Liver (tissue), 8 donors: ENCODE measurements at regions not wholly inside any gene's neighbourhood (a gene's known extent, or its start where the extent isn't known, plus 50 kb on each side); places are given as distances from the start of the nearest gene placed in this dataset.

ENCODE experiments used
- DNase-seq: peaks from one replicate; pipeline ENCODE4 v3.0.0-alpha.2; 2017; ENCODE audit warnings: low spot score
- H3K27ac ChIP-seq, 2 donors: one replicate each; pipeline ENCODE4 v1.7.0; 2013; ENCODE audit warnings: inconsistent platforms in 2 of 2, low read length in 2 of 2, control low read depth in 1 of 2, low read depth in 1 of 2, mild to moderate bottlenecking in 1 of 2
- H3K27me3 ChIP-seq, 4 donors: one replicate each; pipeline versions ENCODE4 v1.6.1 to v1.7.0; 2013; ENCODE audit warnings: low read length in 3 of 4, inconsistent platforms in 1 of 4, mild to moderate bottlenecking in 1 of 4, moderate library complexity in 1 of 4; ENCODE audit not compliant: control insufficient read depth in 4 of 4, insufficient read depth in 4 of 4
- H3K36me3 ChIP-seq, 4 donors: one replicate each; pipeline versions ENCODE4 v1.6.1 to v1.7.0; 2013; ENCODE audit warnings: low read length in 3 of 4, mild to moderate bottlenecking in 3 of 4, low read depth in 1 of 4, moderate library complexity in 1 of 4; ENCODE audit not compliant: control insufficient read depth in 4 of 4, insufficient read depth in 3 of 4
- H3K4me1 ChIP-seq, 4 donors: one replicate each; pipeline versions ENCODE4 v1.6.1 to v1.7.0; 2013; ENCODE audit warnings: low read length in 3 of 4, mild to moderate bottlenecking in 3 of 4, moderate library complexity in 1 of 4; ENCODE audit not compliant: control insufficient read depth in 4 of 4, insufficient read depth in 4 of 4
- H3K4me3 ChIP-seq, 3 donors: one replicate each; pipeline versions ENCODE4 v1.6.1 to v1.7.0; 2013; ENCODE audit warnings: low read length in 3 of 3, control low read depth in 1 of 3, low read depth in 1 of 3, mild to moderate bottlenecking in 1 of 3
- H3K9ac ChIP-seq, 2 donors: one replicate each; pipeline ENCODE4 v1.7.0; 2013; ENCODE audit warnings: low read length in 2 of 2, mild to moderate bottlenecking in 2 of 2, moderate library complexity in 2 of 2, control low read depth in 1 of 2, low read depth in 1 of 2
- H3K9me3 ChIP-seq, 4 donors: one replicate each; pipeline versions ENCODE4 v1.6.1 to v1.7.0; 2013; ENCODE audit warnings: low read length in 3 of 4; ENCODE audit not compliant: control insufficient read depth in 4 of 4
- EGR1 ChIP-seq, 2 donors: IDR thresholded peaks; 2 replicates each; pipeline ENCODE4 v1.6.1; 2016 to 2018; ENCODE audit warnings: antibody characterized with exemption in 2 of 2, low read depth in 2 of 2
- FOXA1 ChIP-seq: IDR thresholded peaks from 2 replicates; pipeline ENCODE4 v1.6.1; 2016; ENCODE audit warnings: antibody characterized with exemption
- FOXA2 ChIP-seq: IDR thresholded peaks from 2 replicates; pipeline ENCODE4 v1.6.1; 2016; ENCODE audit warnings: antibody characterized with exemption
- GABPA ChIP-seq, 2 donors: IDR thresholded peaks in 1 of 2; conservative IDR thresholded peaks in 1 of 2; 2 replicates each; pipeline ENCODE4 v1.6.1; 2016; ENCODE audit warnings: antibody characterized with exemption in 2 of 2, mild to moderate bottlenecking in 1 of 2, moderate library complexity in 1 of 2
- HNF4A ChIP-seq, 2 donors: conservative IDR thresholded peaks; 2 replicates each; pipeline ENCODE4 v1.6.1; 2016; ENCODE audit warnings: antibody characterized with exemption in 2 of 2, mild to moderate bottlenecking in 2 of 2
- HNF4G ChIP-seq: IDR thresholded peaks from 2 replicates; pipeline ENCODE4 v1.6.1; 2016; ENCODE audit warnings: antibody characterized with exemption
- JUND ChIP-seq, 2 donors: IDR thresholded peaks; 2 replicates each; pipeline ENCODE4 v1.6.1; 2016; ENCODE audit warnings: antibody characterized with exemption in 2 of 2
- NR2F2 ChIP-seq: IDR thresholded peaks from 2 replicates; pipeline ENCODE4 v1.6.1; 2016; ENCODE audit warnings: antibody characterized with exemption
- RAD21 ChIP-seq, 2 donors: IDR thresholded peaks; 2 replicates each; pipeline ENCODE4 v1.6.1; 2016; ENCODE audit warnings: antibody characterized with exemption in 2 of 2, mild to moderate bottlenecking in 2 of 2
- RXRA ChIP-seq, 2 donors: IDR thresholded peaks; 2 replicates each; pipeline ENCODE4 v1.6.1; 2017 to 2018; ENCODE audit warnings: antibody characterized with exemption in 2 of 2, mild to moderate bottlenecking in 1 of 2
- SP1 ChIP-seq: IDR thresholded peaks from 2 replicates; pipeline ENCODE4 v1.6.1; 2018; ENCODE audit warnings: antibody characterized with exemption, mild to moderate bottlenecking
- TAF1 ChIP-seq: conservative IDR thresholded peaks from 2 replicates; pipeline ENCODE4 v1.6.1; 2016; ENCODE audit warnings: antibody characterized with exemption, mild to moderate bottlenecking
- YY1 ChIP-seq: IDR thresholded peaks from 2 replicates; pipeline ENCODE4 v1.6.1; 2016; ENCODE audit warnings: antibody characterized with exemption, mild to moderate bottlenecking
- WGBS: extraction: QIAGEN DNeasy Blood & Tissue Kit; methylation state at CpG from one replicate; pipeline ENCODE4 v1.1.7; 2013; 5-methylcytosine and 5-hydroxymethylcytosine counted together
- TF ChIP-seq, protein P1 (sequence below): fragments of 150-350 bp; IDR thresholded peaks from 2 replicates; pipeline ENCODE4 v1.5.1; 2017; ENCODE audit warnings: improper control_type of control experiment, low read depth, low read length; ENCODE audit not compliant: missing input control
- TF ChIP-seq, protein P2 (sequence below): IDR thresholded peaks from 2 replicates; pipeline ENCODE4 v1.6.1; 2016; ENCODE audit warnings: antibody characterized with exemption
- TF ChIP-seq, protein P3 (sequence below): IDR thresholded peaks from 2 replicates; pipeline ENCODE4 v1.6.1; 2016; ENCODE audit warnings: antibody characterized with exemption
- TF ChIP-seq, protein P4 (sequence below): IDR thresholded peaks from 2 replicates; pipeline ENCODE4 v1.6.1; 2016; ENCODE audit warnings: antibody characterized with exemption, mild to moderate bottlenecking
- TF ChIP-seq, protein P5 (sequence below): IDR thresholded peaks from 2 replicates; pipeline ENCODE4 v1.6.1; 2016; ENCODE audit warnings: antibody characterized with exemption
- donor health status: healthy.
- donor health status: healthy.
- donor health status: healthy.
- donor health status: healthy.
- donor health status: healthy.

DNA sequence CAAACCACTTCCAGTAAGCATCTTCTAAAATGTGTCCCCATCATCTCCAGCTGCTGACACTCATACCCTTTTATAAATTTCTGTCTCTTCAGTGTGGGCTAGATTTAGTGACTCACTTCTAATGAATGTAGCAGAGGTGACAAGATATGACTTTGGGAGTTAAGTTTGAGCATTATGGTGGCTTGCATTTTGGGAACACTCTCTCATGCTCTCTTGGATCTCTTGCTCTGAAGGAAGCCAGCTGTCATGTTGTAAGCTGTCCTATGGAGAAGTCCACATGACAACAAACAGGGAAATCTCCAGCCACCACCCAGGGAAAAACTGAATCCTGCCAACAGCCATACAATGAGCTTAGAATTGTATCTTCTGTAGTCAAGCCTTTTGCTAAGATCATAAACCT lies 691.3 kb upstream of the PCDH7 start (continued):
- TF ChIP-seq, protein P1, sequence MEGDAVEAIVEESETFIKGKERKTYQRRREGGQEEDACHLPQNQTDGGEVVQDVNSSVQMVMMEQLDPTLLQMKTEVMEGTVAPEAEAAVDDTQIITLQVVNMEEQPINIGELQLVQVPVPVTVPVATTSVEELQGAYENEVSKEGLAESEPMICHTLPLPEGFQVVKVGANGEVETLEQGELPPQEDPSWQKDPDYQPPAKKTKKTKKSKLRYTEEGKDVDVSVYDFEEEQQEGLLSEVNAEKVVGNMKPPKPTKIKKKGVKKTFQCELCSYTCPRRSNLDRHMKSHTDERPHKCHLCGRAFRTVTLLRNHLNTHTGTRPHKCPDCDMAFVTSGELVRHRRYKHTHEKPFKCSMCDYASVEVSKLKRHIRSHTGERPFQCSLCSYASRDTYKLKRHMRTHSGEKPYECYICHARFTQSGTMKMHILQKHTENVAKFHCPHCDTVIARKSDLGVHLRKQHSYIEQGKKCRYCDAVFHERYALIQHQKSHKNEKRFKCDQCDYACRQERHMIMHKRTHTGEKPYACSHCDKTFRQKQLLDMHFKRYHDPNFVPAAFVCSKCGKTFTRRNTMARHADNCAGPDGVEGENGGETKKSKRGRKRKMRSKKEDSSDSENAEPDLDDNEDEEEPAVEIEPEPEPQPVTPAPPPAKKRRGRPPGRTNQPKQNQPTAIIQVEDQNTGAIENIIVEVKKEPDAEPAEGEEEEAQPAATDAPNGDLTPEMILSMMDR: no peak
- TF ChIP-seq, protein P2, sequence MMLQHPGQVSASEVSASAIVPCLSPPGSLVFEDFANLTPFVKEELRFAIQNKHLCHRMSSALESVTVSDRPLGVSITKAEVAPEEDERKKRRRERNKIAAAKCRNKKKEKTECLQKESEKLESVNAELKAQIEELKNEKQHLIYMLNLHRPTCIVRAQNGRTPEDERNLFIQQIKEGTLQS: no peak
- TF ChIP-seq EGR1 (IDR thresholded peaks at IDR 0.05; ENCODE audit: low read depth in 2 of 2) (no peak), HNF4A (conservative IDR thresholded peaks at IDR 0.05) (no peak), TAF1 (no peak), SP1 (no peak), GABPA (IDR thresholded peaks at IDR 0.05 in 1 of 2, conservative IDR thresholded peaks at IDR 0.05 in 1 of 2) (no peak), NR2F2 (no peak), RAD21 (IDR thresholded peaks at IDR 0.05) (no peak)

DNA sequence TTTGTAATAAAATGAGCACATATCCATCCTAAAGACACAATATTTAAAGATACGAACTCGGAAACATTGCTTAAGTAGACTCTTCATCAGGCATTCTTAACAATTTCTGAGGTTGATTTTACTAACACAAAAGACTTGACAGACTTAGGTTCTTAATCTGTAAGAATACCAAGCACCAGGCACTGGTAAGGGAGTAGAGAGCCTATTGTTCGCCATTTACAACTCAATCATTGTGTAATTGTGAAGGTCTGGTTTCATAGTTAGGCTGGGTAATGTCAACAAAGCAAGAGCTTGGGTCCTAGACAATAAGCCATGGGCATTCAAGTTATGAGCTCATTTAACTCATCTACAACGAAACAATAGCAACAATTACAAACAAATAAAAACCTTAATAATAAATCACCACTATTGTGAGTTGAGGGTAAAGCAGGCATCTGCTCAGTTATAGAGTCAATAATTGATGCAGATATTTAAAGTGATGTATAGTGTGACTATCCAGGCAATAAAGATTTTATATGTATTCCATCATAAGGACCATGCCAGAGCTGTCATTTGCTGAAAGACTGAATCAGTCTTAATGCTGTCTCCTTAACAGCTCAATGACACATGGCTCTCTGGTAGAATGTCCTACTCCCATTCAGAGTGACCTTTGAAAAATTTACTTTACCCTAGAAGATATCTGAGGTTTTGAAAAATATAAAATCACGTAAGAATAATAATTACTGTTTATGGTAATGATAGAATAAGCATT lies 664.0 kb upstream of the PCDH7 start:
- no peaks in the 10 kb centered on the region for H3K4me1 ChIP-seq
- DNase-seq: no peak
- no peak overlapping the region for H3K9ac ChIP-seq
- no peaks in the 10 kb centered on the region for H3K9me3 ChIP-seq
- 70% methylated on average over 5 of the region's 5 CpGs for WGBS
- H3K27ac ChIP-seq: no peak overlapping the region
- H3K4me3 ChIP-seq: no peak overlapping the region
- no peak for TF ChIP-seq FOXA1
- no peak for TF ChIP-seq NR2F2
- no peak for TF ChIP-seq TAF1
- TF ChIP-seq RAD21 (IDR thresholded peaks at IDR 0.05): no peak
- no peak for TF ChIP-seq HNF4A (conservative IDR thresholded peaks at IDR 0.05)
- TF ChIP-seq YY1: no peak
- no peak for TF ChIP-seq JUND (IDR thresholded peaks at IDR 0.05)
- TF ChIP-seq, protein P2: no peak
- no peak for TF ChIP-seq SP1
- TF ChIP-seq EGR1 (IDR thresholded peaks at IDR 0.05; ENCODE audit: low read depth in 2 of 2): no peak
- H3K36me3 ChIP-seq: no peaks in the 10 kb centered on the region
- H3K27me3 ChIP-seq: no peaks in the 10 kb centered on the region

DNA sequence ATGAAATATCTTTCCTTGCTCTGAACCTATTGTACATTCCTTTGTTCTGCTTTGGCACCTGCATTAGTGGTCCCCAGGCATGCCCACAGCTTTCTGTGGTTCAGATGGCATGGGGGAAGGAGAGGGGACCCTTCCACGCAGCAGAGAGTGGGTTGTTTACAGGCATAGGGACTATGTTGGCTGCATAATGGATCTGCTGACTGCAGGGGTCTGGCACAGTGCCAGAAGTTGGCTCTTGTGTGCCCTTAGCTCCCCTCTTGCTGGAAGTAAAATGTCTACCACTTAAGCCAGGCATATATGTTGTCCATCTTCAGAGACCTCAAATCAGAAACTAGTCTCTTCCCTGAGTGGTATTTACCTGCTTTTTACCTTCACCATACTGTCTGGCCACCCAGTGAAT lies 651.9 kb upstream of the PCDH7 start:
- Histone ChIP-seq H3K9me3 (no peaks in the 10 kb centered on the region), H3K4me1 (no peaks in the 10 kb centered on the region), H3K27ac (no peak overlapping the region), H3K4me3 (no peak overlapping the region), H3K27me3 (no peaks in the 10 kb centered on the region), H3K9ac (no peak overlapping the region), H3K36me3 (no peaks in the 10 kb centered on the region)
- 33% methylated on average over 1 of the region's 1 CpG for WGBS
- DNase-seq: no peak
- no peak for TF ChIP-seq SP1
- no peak for TF ChIP-seq RXRA (IDR thresholded peaks at IDR 0.05)
- TF ChIP-seq FOXA2: no peak
- no peak for TF ChIP-seq JUND (IDR thresholded peaks at IDR 0.05)
- TF ChIP-seq, protein P1: no peak
- TF ChIP-seq, protein P3, sequence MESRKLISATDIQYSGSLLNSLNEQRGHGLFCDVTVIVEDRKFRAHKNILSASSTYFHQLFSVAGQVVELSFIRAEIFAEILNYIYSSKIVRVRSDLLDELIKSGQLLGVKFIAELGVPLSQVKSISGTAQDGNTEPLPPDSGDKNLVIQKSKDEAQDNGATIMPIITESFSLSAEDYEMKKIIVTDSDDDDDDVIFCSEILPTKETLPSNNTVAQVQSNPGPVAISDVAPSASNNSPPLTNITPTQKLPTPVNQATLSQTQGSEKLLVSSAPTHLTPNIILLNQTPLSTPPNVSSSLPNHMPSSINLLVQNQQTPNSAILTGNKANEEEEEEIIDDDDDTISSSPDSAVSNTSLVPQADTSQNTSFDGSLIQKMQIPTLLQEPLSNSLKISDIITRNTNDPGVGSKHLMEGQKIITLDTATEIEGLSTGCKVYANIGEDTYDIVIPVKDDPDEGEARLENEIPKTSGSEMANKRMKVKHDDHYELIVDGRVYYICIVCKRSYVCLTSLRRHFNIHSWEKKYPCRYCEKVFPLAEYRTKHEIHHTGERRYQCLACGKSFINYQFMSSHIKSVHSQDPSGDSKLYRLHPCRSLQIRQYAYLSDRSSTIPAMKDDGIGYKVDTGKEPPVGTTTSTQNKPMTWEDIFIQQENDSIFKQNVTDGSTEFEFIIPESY: no peak
- TF ChIP-seq HNF4G: no peak
- TF ChIP-seq, protein P2: no peak
- no peak for TF ChIP-seq RAD21 (IDR thresholded peaks at IDR 0.05)
- TF ChIP-seq TAF1: no peak
- no peak for TF ChIP-seq HNF4A (conservative IDR thresholded peaks at IDR 0.05)
- no peak for TF ChIP-seq EGR1 (IDR thresholded peaks at IDR 0.05; ENCODE audit: low read depth in 2 of 2)
- TF ChIP-seq NR2F2: no peak
- TF ChIP-seq, protein P4, sequence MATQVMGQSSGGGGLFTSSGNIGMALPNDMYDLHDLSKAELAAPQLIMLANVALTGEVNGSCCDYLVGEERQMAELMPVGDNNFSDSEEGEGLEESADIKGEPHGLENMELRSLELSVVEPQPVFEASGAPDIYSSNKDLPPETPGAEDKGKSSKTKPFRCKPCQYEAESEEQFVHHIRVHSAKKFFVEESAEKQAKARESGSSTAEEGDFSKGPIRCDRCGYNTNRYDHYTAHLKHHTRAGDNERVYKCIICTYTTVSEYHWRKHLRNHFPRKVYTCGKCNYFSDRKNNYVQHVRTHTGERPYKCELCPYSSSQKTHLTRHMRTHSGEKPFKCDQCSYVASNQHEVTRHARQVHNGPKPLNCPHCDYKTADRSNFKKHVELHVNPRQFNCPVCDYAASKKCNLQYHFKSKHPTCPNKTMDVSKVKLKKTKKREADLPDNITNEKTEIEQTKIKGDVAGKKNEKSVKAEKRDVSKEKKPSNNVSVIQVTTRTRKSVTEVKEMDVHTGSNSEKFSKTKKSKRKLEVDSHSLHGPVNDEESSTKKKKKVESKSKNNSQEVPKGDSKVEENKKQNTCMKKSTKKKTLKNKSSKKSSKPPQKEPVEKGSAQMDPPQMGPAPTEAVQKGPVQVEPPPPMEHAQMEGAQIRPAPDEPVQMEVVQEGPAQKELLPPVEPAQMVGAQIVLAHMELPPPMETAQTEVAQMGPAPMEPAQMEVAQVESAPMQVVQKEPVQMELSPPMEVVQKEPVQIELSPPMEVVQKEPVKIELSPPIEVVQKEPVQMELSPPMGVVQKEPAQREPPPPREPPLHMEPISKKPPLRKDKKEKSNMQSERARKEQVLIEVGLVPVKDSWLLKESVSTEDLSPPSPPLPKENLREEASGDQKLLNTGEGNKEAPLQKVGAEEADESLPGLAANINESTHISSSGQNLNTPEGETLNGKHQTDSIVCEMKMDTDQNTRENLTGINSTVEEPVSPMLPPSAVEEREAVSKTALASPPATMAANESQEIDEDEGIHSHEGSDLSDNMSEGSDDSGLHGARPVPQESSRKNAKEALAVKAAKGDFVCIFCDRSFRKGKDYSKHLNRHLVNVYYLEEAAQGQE: no peak
- TF ChIP-seq, protein P5, sequence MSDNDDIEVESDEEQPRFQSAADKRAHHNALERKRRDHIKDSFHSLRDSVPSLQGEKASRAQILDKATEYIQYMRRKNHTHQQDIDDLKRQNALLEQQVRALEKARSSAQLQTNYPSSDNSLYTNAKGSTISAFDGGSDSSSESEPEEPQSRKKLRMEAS: no peak
